SHP77 treated with DMSO at 0.1 percent for 48 hours (cell line): ENCODE measurements at regions not wholly inside any gene's neighbourhood (a gene's known extent, or its start where the extent isn't known, plus 50 kb on each side); places are given as distances from the start of the nearest gene placed in this dataset.
A peak's percentile ranks its signal among the peaks of the same experiment; 100 is the strongest.
"Not testable (repeated sequence)": the region's sequence is repeated elsewhere in the genome, so short reads cannot be mapped to it uniquely, and the experiment has no call there.

Source experiments
- DNase-seq: peaks from one replicate; lab custom pipeline; 2025; lab: John Stamatoyannopoulos, UW

DNA sequence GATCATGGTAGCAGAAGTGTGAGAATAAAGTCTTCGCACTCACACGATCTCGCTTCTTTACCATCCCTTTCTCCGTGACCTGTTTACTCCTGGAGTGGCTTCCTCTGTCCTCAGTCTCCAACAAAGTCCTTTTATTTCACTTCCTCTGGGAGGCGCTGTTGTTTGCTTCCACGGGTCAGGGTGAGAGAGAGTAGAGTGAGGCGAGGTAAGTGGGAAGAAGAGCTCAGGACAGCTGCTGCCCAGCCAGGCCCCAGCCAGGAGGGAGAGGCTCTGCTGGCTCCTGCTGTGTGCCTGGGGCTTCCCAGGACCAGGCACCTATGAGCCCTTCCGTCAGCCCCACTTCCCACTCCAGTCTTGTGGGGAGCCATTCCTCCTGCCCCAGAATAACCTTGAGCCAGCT, 242.1 kb downstream of the FGF9 start:
- DNase-seq: peak; percentile 37

DNA sequence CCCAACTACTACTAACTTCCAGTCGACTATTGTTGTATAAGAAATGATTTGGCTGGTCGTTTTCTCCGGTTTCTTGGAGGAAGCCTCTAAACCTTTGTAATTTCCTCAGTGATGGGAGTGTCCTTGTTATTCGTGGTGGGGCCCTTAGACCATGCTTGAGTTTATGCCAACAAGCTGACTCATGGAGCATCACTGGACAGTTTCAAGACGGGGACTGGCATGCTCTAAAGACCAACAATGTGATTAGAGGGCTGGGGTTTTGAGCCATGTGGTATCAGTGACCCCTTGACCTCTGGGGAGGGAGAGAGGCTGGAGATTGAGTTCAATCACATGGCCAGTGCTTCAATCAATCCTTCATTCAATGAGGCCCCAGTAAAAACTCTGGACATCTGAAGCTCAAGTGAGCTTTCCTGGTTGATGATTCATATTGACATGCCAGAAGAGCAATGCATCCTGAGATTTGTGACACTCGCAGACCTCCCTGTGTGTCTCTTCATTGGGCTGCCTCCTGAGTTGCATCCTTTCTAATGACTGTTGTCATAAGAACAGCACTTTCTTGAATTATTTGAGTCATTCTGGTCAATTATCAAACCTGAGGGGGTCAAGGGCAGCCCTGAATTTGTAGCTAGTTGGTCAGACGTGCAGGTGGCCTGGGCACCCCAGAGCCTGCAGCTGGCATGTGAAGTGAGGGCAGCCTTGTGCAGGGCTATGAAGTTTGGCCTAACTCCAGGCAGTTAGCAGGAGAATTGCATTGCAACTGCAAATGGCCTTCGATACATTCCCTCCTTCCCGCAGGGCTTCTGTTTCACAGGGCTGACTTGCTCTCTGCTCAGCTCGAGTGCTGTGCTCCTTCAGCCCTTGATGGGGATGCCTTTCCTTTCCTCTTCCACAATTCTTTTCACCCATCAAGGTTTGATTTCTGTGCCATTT, 246.5 kb downstream of the FGF9 start:
- peak; percentile 30 for DNase-seq

DNA sequence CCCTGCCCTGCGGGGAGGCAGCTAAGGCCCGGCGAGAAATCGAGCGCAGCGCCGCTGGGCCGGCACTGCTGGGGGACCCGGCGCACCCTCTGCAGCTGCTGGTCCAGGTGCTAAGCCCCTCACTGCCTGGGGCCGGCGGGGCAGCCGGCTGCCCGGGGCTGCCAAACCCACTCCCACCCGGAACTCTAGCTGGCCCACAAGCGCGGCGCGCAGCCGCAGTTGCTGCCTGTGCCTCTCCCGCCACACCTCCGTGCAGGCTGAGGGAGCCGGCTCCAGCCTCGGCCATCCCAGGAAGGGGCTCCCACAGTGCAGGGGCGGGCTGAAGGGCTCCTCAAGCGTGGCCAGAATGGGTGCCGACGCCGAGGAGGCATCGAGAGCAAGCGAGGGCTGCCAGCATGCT, 249.9 kb downstream of the FGF9 start:
- DNase-seq: not testable (repeated sequence)

DNA sequence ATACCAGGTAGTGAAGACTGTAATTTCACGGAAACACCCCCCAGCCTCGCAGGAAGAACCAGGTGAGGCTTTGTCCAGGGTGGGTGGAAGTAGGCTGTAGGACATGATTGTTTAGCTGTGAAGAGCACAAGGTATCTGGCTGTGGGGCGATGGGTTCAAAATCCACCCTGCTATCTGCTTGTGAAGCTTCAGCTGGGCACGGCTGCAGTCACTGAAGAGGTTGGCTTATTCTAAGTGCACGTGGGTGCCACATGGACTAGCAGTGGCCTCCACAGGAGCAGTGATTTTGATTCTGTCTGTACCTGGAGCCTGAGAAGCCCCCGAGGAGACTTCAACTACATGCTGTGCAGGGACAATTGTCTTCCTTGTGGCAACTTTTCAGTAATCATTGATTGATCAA, 254.1 kb downstream of the FGF9 start:
- DNase-seq: no peak

DNA sequence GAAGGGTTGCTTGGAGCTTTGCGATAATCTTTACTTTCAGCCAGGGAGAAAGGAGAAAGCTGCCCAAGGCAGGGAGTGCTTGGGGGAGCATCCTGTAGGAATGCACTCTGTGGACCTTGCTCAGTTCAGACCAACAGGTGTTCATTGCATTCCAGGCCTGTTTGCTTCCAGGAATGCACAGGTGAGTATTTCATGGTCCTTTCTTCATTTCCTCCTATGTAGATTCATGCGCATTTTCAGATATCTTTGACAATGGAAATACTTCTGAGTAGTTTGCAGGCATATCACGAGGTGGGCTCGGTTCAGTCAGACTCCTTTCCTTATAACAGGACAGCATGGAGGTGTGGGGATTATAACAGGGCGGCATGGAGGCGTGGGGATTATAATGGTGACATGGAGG, 254.8 kb downstream of the FGF9 start:
- DNase-seq: no peak

DNA sequence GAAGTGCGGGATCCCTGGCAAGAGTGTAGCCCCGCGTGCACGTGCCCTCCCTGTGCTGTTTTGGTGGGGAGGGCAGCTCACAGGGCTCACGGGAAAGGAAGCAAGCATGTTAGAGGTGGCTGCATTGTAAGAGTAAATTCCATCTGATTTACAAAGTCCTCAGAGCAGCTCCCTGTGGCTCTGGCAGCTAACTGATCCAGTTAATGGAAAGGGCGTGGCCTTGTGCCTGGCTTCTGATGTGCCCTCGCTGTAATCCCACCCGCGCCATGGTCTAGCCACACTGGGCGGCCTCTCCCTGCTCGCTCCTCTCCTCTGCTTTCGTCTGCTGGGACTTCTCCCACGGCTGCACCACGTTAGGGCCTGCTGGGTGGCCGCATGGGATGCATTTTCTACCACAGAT, 258.5 kb downstream of the FGF9 start:
- no peak for DNase-seq

DNA sequence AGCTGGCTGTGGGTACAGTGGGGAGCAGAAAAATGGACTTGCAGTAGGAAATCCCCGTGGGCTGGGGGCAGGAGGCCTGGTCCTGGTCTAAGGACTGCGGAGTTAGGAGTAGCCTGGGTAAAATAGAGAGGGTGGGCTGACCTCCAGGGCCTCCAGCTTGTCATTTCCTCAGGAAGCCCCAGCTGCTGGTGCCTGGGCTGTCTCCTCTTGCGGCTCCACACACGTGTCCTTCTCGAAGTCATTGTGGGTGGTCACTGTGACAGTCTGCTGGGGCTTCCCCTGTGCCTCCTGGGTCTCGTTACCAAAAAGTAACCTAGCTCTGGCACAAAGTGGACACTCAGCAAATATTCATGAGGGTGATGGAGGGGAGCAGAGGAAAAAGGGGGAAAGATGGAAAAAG, 259.7 kb downstream of the FGF9 start:
- DNase-seq: no peak

DNA sequence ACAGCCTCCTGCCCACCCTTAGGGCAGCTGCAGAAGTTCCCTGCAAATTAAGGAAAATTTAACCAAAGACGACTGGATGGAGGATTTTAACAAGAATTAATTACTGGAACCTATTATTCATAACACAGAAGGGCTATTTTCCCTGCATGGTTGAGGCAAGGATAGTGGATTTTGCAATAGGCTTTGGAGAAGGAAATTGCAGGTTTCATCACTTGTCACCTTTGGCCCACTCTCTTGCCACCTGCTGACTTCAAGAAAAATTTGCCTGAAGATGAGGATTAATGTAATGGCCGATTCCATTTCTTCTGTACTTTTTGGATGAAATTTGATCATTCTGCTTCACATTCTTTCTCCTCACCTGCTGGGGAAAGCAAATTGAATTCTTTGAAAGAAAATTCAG, 261.7 kb downstream of the FGF9 start:
- no peak for DNase-seq

DNA sequence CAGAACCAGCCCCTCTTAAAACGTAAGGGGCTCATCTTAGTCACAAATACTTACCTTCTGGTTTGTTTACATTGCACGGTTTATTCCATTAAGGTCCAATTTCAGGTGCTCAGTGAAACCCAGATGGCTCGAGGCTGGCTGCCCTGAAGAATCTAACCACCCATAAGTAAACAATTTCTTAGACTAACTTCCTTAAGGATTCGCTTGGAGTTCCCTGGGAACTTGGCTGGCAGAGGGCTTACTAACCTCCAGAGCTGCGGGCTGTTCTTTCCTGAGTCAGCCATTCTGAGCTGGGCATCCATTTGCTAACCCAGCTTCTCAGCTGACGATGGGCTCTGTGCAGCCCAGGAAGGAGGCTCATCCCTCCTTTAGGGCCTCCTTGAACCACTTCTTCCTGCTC, 262.1 kb downstream of the FGF9 start:
- no peak for DNase-seq

DNA sequence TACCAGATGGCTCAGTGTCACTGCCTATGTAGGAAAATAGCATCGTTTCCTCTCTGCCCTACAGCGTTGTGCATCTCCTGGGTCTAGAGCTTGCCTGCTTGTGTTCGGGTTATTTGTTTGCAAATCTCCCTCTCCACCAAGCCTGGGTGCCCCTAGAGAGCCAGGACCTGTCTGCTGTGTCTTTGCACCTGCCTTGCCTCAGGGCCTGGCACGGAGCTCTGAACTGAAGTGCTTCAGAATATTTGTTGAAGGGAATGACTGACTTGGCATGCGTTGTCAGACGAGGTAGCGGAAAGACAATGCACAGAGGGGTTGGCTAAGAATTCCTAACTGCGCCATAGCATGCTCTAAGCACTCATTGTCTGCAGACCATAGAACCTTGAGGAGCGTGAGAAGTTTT, 263.4 kb downstream of the FGF9 start:
- peak; percentile 85 for DNase-seq

DNA sequence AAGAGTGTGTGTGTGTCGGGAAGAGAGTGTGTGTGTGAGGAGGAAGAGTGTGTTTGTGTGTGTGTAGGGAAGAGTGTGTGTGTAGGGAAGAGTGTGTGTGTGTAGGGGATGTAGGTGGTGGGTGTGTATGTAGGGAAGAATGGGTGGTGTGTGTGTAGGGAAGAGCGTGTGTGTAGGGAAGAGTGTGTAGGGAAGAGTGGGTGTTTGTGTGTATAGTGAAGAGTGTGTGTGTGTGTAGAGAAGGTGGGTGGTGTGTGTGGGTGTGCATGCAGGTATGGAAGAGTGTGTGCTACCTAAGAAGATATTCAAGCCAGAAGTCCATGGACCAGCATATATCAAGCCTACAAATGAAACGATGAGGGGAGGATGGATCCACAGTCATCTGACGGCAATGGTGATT, 265.8 kb downstream of the FGF9 start:
- DNase-seq: no peak

DNA sequence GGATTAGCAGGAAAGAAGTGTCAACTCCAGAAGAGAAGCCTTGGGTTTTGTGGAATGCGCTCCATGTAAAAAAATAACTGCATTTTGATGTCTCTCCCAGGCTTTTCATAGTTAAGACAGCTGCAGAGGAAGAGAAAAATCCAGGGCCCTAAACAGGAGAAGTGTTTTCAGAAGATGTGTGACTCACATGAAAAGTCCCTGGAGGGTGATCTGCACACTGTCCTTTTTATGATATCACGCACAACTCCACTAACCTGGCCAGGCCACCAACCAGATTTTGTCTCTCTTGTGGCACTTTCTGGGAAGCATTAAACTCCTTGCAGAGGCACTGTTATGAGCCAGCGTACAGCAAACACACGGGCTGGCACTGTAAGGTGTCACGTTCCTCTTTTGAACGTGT, 267.3 kb downstream of the FGF9 start:
- no peak for DNase-seq

DNA sequence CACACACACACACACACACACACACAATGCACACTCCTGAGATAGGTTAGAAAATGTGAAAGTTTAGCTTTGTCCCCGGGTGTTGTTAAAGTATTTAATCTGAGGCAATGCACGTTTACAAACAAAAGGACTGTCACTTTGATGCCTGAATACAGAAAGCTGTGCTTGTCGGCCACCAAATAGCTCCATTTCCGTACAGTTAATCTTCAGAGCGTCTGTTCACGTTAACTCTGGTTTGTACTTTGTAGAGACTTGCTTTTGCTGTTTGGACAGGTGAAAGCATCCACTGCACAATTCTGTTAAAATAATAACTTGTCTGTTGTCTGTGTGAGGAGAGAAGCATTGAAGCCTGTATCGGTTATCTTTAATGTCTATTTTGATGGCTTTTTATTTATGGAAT, 267.8 kb downstream of the FGF9 start:
- DNase-seq: no peak

DNA sequence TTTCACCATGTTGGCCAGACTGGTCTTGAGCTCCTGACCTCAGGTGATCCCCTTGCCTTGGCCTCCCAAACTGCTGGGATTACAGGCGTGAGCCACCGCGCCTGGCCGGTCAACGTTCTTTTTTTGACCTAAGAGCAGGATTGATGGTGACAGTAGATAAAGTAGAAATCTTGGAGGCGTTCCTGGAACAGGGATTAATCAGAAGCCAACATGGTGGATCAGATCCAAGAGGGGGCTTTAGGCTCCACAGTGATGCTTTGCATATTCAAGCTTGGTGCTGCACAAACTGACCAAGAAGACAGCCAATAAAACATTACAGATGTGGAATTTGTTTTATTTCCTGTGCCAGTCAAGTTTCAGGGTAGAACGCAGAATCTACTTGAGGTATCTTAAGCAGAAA, 271.2 kb downstream of the FGF9 start:
- DNase-seq: no peak

DNA sequence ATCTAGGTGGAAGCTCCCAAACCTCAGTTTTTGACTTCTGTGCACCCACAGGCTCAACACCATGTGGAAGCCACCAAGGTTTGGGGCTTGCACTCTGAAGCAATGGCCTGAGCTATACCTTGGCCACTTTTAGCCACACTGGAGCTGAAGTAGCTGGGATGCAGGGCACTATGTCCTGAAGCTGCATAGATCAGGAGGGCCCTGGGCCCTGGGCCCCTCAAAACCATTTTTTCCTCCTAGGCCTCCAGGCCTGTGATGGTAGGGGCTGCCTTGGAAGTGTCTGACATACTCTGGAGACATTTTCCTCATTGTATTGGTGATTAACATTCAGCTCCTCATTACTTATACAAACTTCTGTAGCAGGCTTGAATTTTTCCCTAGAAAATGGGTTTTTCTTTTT, 273.7 kb downstream of the FGF9 start:
- no peak for DNase-seq

DNA sequence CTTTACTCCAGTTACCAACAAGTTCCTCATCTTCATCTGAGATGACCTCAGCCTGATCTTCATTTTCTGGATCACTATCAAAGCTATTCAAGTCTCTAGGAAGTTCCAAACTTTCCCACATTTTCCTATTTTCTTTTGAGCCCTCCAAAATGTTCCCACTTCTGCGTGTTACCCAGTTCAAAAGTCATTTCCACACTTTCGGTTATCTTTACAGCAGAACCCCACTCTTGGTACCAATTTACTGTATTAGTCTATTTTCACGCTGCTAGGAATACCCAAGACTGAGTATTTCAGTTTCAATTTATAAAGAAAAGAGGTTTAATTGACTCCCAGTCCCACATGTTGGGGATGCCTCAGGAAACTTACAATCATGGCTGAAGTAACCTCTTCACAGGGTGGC, 274.3 kb downstream of the FGF9 start:
- no peak for DNase-seq

DNA sequence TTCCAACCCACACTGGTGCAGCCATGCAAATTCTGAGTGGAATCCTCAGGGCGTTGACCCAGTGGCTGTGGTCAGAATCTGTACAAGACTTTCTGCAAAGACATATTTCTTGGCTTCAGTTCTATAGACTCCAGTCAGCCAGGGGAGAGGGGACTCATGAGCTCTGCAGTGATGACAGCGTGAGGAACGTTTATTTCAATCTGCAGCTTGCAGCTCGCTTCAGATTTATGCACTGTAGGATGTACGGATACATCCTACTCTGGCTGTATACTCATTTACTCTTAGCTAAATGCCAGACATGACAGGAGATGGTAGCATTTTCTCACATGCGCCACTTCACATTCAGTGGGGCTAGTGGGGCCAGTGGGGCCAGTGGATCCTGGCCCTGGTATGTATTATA, 276.1 kb downstream of the FGF9 start:
- no peak for DNase-seq

DNA sequence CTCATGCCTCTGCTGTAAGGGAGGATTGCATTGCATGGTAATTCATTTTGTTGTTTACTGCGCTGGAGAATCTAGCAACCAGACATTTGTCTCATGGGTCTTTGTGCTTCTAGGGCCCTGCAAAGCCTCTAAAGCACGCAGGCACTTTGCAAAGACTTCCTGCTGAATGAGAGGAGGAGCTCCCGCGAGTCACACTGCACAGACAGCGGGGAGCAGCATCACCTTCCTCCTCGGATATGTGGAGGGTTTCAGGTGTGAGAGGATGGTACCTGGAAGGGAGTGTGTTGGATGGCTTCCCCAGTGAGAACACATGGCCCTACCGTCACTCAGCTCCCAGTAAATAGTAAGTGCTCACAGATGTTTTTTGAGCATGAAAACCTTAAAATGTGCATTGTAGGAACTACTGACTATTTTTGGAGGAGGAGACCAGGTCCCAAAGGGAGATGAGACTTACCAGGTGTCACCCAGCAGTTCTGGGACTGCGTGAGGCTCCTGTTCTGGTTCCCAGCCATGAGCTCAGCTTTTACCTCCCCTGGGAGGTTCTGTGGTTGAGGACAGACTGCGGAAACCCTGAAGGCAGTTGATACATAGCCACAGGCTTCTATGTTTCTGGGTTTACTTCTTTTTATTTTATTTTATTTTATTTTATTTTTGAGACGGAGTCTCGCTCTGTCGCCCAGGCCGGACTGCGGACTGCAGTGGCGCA, 278.0 kb downstream of the FGF9 start:
- no peak for DNase-seq

DNA sequence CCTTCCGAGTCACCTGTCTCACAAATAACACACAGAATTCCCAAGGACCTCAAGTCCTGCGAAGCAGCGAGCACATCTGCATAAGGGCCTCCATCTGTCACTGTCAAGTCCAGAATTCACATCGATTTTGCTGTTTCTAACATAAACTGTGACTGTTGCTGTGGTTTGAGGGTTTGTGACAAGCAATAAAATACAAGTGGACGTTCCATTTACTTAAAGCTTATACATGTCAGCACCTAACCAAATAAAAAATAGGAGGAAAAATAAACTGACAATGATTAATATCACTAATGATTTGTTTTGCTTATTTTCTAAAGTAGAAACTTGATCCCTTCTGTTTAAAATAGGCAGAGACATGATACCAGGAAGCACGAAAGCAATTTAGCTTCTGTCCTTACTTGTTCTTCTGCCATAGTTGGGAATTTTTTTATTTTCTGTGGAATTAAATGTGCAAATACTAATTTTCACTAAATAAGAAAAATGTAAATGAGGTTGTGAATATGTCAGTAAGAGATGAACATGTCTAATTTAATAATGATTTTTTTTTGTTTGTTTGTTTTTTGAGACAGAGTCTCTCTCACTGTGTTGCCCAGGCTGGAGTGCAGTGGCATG, 279.1 kb downstream of the FGF9 start:
- DNase-seq: peak; percentile 60

DNA sequence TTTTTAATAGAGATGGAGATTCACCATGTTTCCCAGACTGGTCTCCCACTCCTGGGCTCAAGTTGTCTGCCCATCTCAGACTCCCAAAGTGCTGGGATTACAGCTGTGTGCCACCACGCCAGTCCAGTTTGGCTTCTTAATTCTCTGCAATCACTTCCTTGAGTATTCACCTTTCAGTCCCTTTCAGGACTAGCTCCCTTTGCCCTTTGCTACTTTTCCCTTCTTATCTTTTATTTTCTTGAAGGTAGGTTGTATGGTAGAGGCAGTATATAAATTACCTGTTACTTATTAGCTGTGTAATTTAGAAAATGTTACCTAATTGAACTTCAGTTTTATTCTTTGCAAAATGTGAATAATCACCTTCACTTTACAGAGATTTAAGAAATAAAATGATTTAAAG, 285.8 kb downstream of the FGF9 start:
- DNase-seq: no peak

DNA sequence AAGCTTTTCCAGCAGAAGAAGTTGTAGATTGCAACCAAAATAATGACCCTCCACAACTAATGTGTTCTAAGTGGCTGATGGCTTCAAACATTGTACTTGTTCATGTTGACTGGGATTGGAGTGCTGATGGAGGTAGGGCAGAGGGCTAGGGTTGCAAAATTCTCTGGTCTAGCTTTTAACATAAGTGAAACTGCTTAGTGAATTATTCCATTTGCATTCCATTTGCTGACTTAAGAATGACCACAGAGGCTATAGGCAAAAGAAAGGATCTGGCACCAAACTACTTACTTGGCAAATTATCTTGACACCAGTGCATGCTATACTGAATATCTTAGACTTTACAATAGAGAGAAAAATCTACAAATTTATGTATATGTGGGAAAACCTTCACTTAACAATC, 287.0 kb downstream of the FGF9 start:
- no peak for DNase-seq

DNA sequence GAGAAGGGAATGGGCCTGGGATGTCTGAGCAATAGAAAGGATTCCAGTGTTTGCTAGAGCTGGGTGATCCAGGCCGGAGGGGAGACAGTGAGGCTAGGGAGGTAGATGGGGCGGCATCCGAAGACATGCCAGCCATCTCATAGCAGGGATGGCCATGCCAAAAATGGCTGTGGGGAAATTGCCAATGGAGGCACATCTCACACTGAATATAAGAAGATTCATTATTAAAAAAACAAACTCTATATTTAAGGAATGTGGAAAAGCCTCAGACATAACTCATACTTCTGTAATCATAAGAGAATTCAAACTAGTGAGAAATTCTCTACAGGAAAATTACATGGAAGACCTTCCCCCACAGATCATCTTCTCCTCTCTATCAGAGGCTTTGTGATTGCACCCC, 289.2 kb downstream of the FGF9 start:
- no peak for DNase-seq

DNA sequence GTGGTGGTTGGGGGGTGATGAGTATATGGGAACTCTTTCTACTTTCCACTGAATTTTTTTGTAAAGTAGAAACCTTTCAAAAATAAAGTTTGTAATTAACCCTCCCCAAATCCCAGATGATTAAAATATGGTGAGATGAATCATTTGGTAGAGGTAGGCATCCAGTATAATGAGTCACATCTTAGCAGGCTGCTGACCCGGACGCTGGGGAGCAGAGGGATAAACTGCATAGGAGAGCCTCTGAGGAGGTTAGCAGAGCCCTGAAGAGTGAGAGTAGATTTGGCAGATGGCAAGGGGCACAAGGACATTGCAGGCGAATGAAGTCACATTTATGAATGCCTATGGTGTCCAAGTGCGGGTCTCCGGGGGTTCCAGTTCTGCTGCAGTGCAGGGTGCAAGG, 293.8 kb downstream of the FGF9 start:
- no peak for DNase-seq
